Ovary (tissue), 7 donors: ENCODE measurements at regions not wholly inside any gene's neighbourhood (a gene's known extent, or its start where the extent isn't known, plus 50 kb on each side); places are given as distances from the start of the nearest gene placed in this dataset.

ENCODE experiments used
- DNase-seq, 5 donors: peaks; one replicate each; pipeline ENCODE4 v3.0.0-alpha.2; 2019 to 2020
- H3K27ac ChIP-seq, 2 donors: fragments of 200-600 bp; one replicate each; pipeline versions ENCODE4 v1.5.1 to v1.8.0; 2019 to 2022
- H3K27me3 ChIP-seq: fragments of 200-600 bp; one replicate; pipeline ENCODE4 v1.8.0; 2022
- H3K36me3 ChIP-seq: fragments of 200-600 bp; sonication (generic); one replicate; pipeline ENCODE4 v1.5.1; 2019
- H3K4me1 ChIP-seq: one replicate; pipeline ENCODE4 v1.8.1; 2013; ENCODE audit warnings: mild to moderate bottlenecking, moderate library complexity; ENCODE audit not compliant: insufficient read depth
- H3K4me3 ChIP-seq: fragments of 200-600 bp; sonication (generic); one replicate; pipeline ENCODE4 v1.5.1; 2017
- H3K9me3 ChIP-seq, 2 donors: fragments of 200-600 bp in 1 of 2; sonication (generic) in 1 of 2; one replicate each; pipeline versions ENCODE4 v1.5.1 to v1.8.1; 2013 to 2019; ENCODE audit warnings: mild to moderate bottlenecking in 1 of 2, moderate library complexity in 1 of 2
- CTCF ChIP-seq, 3 donors: fragments of 450-650 bp in 2 of 3; fragments of 200-600 bp in 1 of 3; IDR thresholded peaks; one replicate each; pipeline versions ENCODE4 v1.5.1 to v1.8.0; 2016 to 2022; ENCODE audit warnings: antibody characterized with exemption in 3 of 3, mild to moderate bottlenecking in 1 of 3
- EP300 ChIP-seq: sonication (generic); formaldehyde crosslinking; IDR thresholded peaks from one replicate; pipeline ENCODE4 v1.6.1; 2017; ENCODE audit warnings: antibody characterized with exemption
- POLR2A ChIP-seq: fragments of 450-650 bp; IDR thresholded peaks from one replicate; pipeline ENCODE4 v1.6.1; 2017; ENCODE audit warnings: antibody characterized with exemption, mild to moderate bottlenecking, moderate library complexity
- WGBS, 3 donors: extraction: QIAGEN DNeasy Blood & Tissue Kit in 1 of 3; methylation state at CpG; one replicate each; pipeline versions ENCODE4 v1.1.5 to v1.1.7; 2013 to 2017; 5-methylcytosine and 5-hydroxymethylcytosine counted together
- intact Hi-C, 4 donors: fragments of 100-400 bp; cut with DNase I; formaldehyde crosslinking; loops; one replicate each; pipeline versions ENCODE4 v1.11.0 to v1.15.1; 2022 to 2023
- donor health status: DM: no; HTN: no; CAD: no; lungs with moderate emphysema.
- donor health status: DM: no; HTN: no; CAD: no.
- donor health status: Bipolar disorder and iron deficiency.
- donor health status: DM: no; HTN: no; CAD: no.
- donor health status: DM: yes; HTN: yes; CAD: no.

- H3K4me1 ChIP-seq, result no peaks in the 10 kb centered on the region
- no peak overlapping the region for H3K27ac ChIP-seq
- DNase-seq, result no peak
- no peaks in the 10 kb centered on the region for H3K27me3 ChIP-seq
- no peak for TF ChIP-seq EP300
- TF ChIP-seq POLR2A, result no peak
- TF ChIP-seq CTCF (IDR thresholded peaks at IDR 0.05), result no peak
- no peaks in the 10 kb centered on the region for H3K36me3 ChIP-seq
- no peak overlapping the region for H3K4me3 ChIP-seq
- 66 to 82% (median 71%) methylated on average over 5 of the region's 5 CpGs for WGBS, 3 donors
- H3K9me3 ChIP-seq, result no peaks in the 10 kb centered on the region
- intact Hi-C loops, result no loop called here
Measured at GRCh38 chr17:74117999-74118421, 85.5 kb upstream of the RPL38 start.

- intact Hi-C loops, result no loop called here
- Histone ChIP-seq H3K4me1 (no peaks in the 10 kb centered on the region), H3K27ac (no peak overlapping the region), H3K27me3 (no peaks in the 10 kb centered on the region), H3K36me3 (no peaks in the 10 kb centered on the region), H3K4me3 (no peak overlapping the region), H3K9me3 (no peaks in the 10 kb centered on the region)
- 50 to 58% (median 57%) methylated on average over 8 of the region's 8 CpGs for WGBS, 3 donors
- no peak for DNase-seq
- no peak for TF ChIP-seq POLR2A
- TF ChIP-seq EP300, result no peak
- no peak for TF ChIP-seq CTCF (IDR thresholded peaks at IDR 0.05)
Measured at GRCh38 chr17:74118504-74118903, 85.0 kb upstream of the RPL38 start.

- Histone ChIP-seq H3K27ac (no peak overlapping the region), H3K4me3 (no peak overlapping the region), H3K4me1 (no peaks in the 10 kb centered on the region), H3K27me3 (no peaks in the 10 kb centered on the region), H3K9me3 (no peaks in the 10 kb centered on the region), H3K36me3 (no peaks in the 10 kb centered on the region)
- intact Hi-C loops, result no loop called here
- WGBS, 3 donors, result 84 to 88% (median 88%) methylated on average over 16 of the region's 16 CpGs
- TF ChIP-seq CTCF (IDR thresholded peaks at IDR 0.05), result no peak
- TF ChIP-seq POLR2A, result no peak
- no peak for TF ChIP-seq EP300
- DNase-seq, result no peak
Measured at GRCh38 chr17:74119049-74119580, 84.4 kb upstream of the RPL38 start.

- no peaks in the 10 kb centered on the region for H3K27me3 ChIP-seq
- intact Hi-C loops, result no loop called here
- H3K9me3 ChIP-seq, result no peaks in the 10 kb centered on the region
- H3K4me3 ChIP-seq, result no peak overlapping the region
- no peak for TF ChIP-seq EP300
- no peak for TF ChIP-seq CTCF (IDR thresholded peaks at IDR 0.05)
- TF ChIP-seq POLR2A, result no peak
- WGBS, 3 donors, result 87 to 95% (median 90%) methylated on average over 4 of the region's 4 CpGs
- no peak overlapping the region for H3K27ac ChIP-seq
- no peaks in the 10 kb centered on the region for H3K4me1 ChIP-seq
- H3K36me3 ChIP-seq, result no peaks in the 10 kb centered on the region
- DNase-seq, result no peak
Measured at GRCh38 chr17:74119965-74120364, 83.5 kb upstream of the RPL38 start.

GRCh38 chr17:74123350-74123749 lies 80.1 kb upstream of the RPL38 start:
- DNase-seq, result no peak
- Histone ChIP-seq H3K27ac (no peak overlapping the region), H3K9me3 (no peaks in the 10 kb centered on the region), H3K36me3 (no peaks in the 10 kb centered on the region), H3K4me1 (no peaks in the 10 kb centered on the region), H3K4me3 (no peak overlapping the region), H3K27me3 (no peaks in the 10 kb centered on the region)
- intact Hi-C loops, result no loop called here
- TF ChIP-seq CTCF (IDR thresholded peaks at IDR 0.05) (no peak), POLR2A (no peak)
